GM23248 (cell line): ENCODE measurements at regions not wholly inside any gene's neighbourhood (a gene's known extent, or its start where the extent isn't known, plus 50 kb on each side); places are given as distances from the start of the nearest gene placed in this dataset.

Experiments
- DNase-seq: peaks from one replicate; pipeline ENCODE4 v3.0.0-alpha.2; 2015
- H2AFZ ChIP-seq: fragments of 200-600 bp; sonication (generic); 2 replicates; pipeline ENCODE4 v1.6.1; 2016; ENCODE audit warnings: antibody characterized with exemption
- H3F3A ChIP-seq: fragments of 200-600 bp; sonication (generic); 2 replicates; pipeline ENCODE4 v1.6.1; 2016; ENCODE audit warnings: mild to moderate bottlenecking, antibody characterized with exemption, mixed run types; ENCODE audit not compliant: insufficient read depth
- H3K27ac ChIP-seq: fragments of 200-600 bp; sonication (generic); 2 replicates; pipeline ENCODE4 v1.5.1; 2016; ENCODE audit warnings: mild to moderate bottlenecking
- H3K27me3 ChIP-seq: fragments of 200-600 bp; sonication (generic); replicated peaks from 2 replicates; pipeline ENCODE4 v1.6.1; 2016; ENCODE audit warnings: mild to moderate bottlenecking; ENCODE audit not compliant: insufficient read depth
- H3K36me3 ChIP-seq: fragments of 200-600 bp; sonication (generic); 2 replicates; pipeline ENCODE4 v1.6.1; 2016; ENCODE audit warnings: low read depth, mild to moderate bottlenecking
- H3K4me1 ChIP-seq: fragments of 200-600 bp; sonication (generic); 2 replicates; pipeline ENCODE4 v1.6.1; 2016; ENCODE audit warnings: mild to moderate bottlenecking; ENCODE audit not compliant: insufficient read depth
- H3K4me2 ChIP-seq: fragments of 200-600 bp; sonication (generic); one replicate; pipeline ENCODE4 v1.6.1; 2016; ENCODE audit warnings: mild to moderate bottlenecking; ENCODE audit not compliant: unreplicated experiment
- H3K4me3 ChIP-seq: fragments of 200-600 bp; sonication (generic); 2 replicates; pipeline ENCODE4 v1.5.1; 2016; ENCODE audit warnings: mild to moderate bottlenecking
- H3K79me2 ChIP-seq: fragments of 200-600 bp; sonication (generic); 2 replicates; pipeline ENCODE4 v1.6.1; 2016; ENCODE audit warnings: mild to moderate bottlenecking; ENCODE audit not compliant: insufficient read depth
- H3K9ac ChIP-seq: fragments of 200-600 bp; sonication (generic); 2 replicates; pipeline ENCODE4 v1.6.1; 2016; ENCODE audit warnings: mild to moderate bottlenecking
- H3K9me2 ChIP-seq: fragments of 200-600 bp; sonication (generic); 2 replicates; pipeline ENCODE4 v1.6.1; 2016; ENCODE audit warnings: mixed run types, mild to moderate bottlenecking, moderate library complexity; ENCODE audit not compliant: insufficient read depth
- H3K9me3 ChIP-seq: fragments of 200-600 bp; sonication (generic); one replicate; pipeline ENCODE4 v1.6.1; 2017; ENCODE audit warnings: low read depth
- H4K20me1 ChIP-seq: fragments of 200-600 bp; sonication (generic); 2 replicates; pipeline ENCODE4 v1.6.0; 2016; ENCODE audit not compliant: insufficient read depth
- EZH2 ChIP-seq: fragments of 200-600 bp; sonication (generic); IDR thresholded peaks from 2 replicates; pipeline ENCODE4 v1.6.1; 2018; ENCODE audit warnings: antibody characterized with exemption, mild to moderate bottlenecking; ENCODE audit not compliant: insufficient read depth, poor library complexity, severe bottlenecking
- EZH2phosphoT487 ChIP-seq: fragments of 200-600 bp; sonication (generic); IDR thresholded peaks from 2 replicates; pipeline ENCODE4 v1.6.1; 2018; ENCODE audit warnings: antibody characterized with exemption, moderate library complexity, mild to moderate bottlenecking, low read depth; ENCODE audit not compliant: insufficient read depth
- WGBS, 2 experiments: methylation state at CpG; one replicate each; pipeline ENCODE4 v1.1.6; 2015 to 2017; ENCODE audit warnings: low lambda C conversion rate in 2 of 2, low coverage in 1 of 2; ENCODE audit errors: missing lambda C conversion rate in 2 of 2; 5-methylcytosine and 5-hydroxymethylcytosine counted together
- in situ Hi-C: fragments of 300-500 bp; cut with MboI; formaldehyde crosslinking; loops from 2 replicates; pipeline ENCODE4 v1.15.0; 2020

DNA sequence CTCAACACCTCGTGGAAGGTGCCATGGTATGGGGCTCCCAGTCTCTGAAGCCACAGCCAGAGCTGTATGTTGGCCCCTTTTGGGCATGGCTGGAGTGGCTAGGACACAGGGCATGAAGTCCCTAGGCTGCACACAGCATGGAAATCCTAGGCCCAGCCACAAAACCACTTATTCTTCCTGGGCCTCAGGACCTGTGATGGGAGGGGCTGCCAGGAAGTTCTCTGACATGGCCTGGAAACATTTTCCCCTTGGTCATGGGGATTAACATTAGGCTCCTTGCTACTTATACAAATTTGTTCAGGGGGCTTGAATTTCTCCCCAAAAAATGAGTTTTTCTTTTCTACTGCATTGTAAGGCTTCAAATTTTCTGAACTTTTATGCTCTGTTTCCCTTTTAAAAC is 2091.2 kb upstream of the ACO1 start:
- in situ Hi-C loops = no loop called here
- TF ChIP-seq EZH2phosphoT487 = no peak
- TF ChIP-seq EZH2 = no peak
- Histone ChIP-seq H4K20me1 (no peaks in the 10 kb centered on the region), H3K4me2 (no peak overlapping the region), H3F3A (no peaks in the 10 kb centered on the region), H3K27ac (no peak overlapping the region), H3K36me3 (no peaks in the 10 kb centered on the region), H3K9ac (no peak overlapping the region), H2AFZ (no peak overlapping the region), H3K9me2 (no peaks in the 10 kb centered on the region), H3K9me3 (no peaks in the 10 kb centered on the region), H3K4me3 (no peak overlapping the region), H3K4me1 (no peaks in the 10 kb centered on the region), H3K79me2 (no peaks in the 10 kb centered on the region), H3K27me3 (no peaks in the 10 kb centered on the region)
- no peak for DNase-seq
- WGBS, 2 experiments = 8 to 9% methylated on average over 1 of the region's 1 CpG

DNA sequence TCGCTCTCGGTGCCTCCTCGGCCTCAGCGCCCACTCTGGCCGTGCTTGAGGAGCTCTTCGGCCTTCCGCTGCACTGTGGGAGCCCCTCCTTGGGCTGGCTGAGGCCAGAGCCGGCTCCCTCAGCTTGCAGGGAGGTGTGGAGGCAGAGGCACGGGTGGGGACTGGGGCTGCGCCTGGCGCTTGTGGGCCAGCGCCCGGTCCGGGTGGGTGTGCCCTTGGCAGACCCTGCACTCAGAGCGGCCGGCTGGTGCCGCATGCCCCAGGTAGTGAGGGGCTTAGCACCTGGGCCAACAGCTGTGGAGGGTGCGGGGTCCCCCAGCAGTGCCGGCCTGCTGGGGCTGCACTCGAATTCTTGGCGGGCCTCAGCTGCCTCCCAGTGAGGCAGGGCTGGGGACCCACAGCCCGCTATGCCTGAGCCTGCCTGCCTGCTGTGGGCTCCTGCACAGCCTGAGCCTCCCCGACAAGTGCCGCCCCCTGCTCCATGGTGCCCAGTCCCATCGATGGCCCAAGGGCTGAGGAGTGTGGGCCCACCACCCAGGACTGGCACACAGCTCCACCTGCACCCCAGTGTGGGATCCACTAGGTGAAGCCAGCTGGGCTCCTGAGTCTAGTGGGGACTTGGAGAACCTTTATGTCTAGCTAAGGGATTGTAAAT is 2085.2 kb upstream of the ACO1 start:
- in situ Hi-C loops = no loop called here
- no peaks in the 10 kb centered on the region for H3K9me2 ChIP-seq
- 53 to 69% methylated on average over 18 to 24 of the region's 25 CpGs for WGBS, 2 experiments

DNA sequence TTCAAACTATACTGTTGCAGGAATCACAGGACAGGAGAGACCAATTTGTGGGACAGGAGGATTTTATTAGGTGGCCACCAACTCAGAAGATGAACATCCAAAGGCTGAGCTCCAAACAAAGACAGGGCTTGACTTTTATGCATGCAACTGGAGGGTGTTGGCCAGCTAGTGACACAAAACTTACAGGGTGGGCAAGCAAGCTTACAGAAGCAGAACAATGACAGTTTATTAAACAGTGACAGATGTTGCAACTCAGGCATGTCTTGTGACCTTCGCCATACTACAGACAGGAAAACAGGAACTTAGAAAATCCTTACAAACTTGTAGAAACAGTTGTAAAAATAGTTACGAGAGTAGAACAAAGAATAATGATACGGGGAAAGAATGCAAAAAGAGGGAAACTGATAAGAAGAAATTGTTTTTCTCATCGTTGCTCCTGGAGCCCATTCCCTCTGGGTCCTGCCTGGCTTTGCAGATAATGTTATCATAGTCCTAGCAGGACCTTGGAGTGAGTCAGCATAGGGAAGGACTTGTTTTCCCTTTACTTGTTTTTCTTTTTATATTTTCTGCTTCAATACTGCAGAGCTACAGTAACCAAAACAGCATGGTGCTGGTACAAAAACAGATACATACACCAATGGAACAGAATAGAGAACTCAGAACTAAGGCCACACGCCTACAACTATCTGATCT is 2083.0 kb upstream of the ACO1 start:
- in situ Hi-C loops = no loop called here
- DNase-seq = no peak
- Histone ChIP-seq H3K9me2 (no peaks in the 10 kb centered on the region), H3K36me3 (no peaks in the 10 kb centered on the region), H3K79me2 (no peaks in the 10 kb centered on the region), H4K20me1 (no peaks in the 10 kb centered on the region), H3K9ac (no peak overlapping the region), H2AFZ (no peak overlapping the region), H3K27me3 (no peaks in the 10 kb centered on the region), H3K4me1 (no peaks in the 10 kb centered on the region), H3K4me2 (no peak overlapping the region), H3K4me3 (no peak overlapping the region), H3K9me3 (no peaks in the 10 kb centered on the region), H3K27ac (no peak overlapping the region), H3F3A (no peaks in the 10 kb centered on the region)
- WGBS, 2 experiments = 13 to 18% methylated on average over 5 of the region's 5 CpGs
- TF ChIP-seq EZH2phosphoT487 (no peak), EZH2 (no peak)

More for the DNA sequence above, 2085.2 kb upstream of the ACO1 start:
- Histone ChIP-seq H3K4me1 (no peaks in the 10 kb centered on the region), H3K27me3 (no peaks in the 10 kb centered on the region), H3K36me3 (no peaks in the 10 kb centered on the region), H3K4me3 (no peak overlapping the region), H4K20me1 (no peaks in the 10 kb centered on the region), H3K27ac (no peak overlapping the region), H3K9me3 (no peaks in the 10 kb centered on the region), H3K9ac (no peak overlapping the region), H2AFZ (no peak overlapping the region), H3K79me2 (no peaks in the 10 kb centered on the region), H3F3A (no peaks in the 10 kb centered on the region), H3K4me2 (no peak overlapping the region)
- TF ChIP-seq EZH2 (no peak), EZH2phosphoT487 (no peak)
- DNase-seq = no peak

DNA sequence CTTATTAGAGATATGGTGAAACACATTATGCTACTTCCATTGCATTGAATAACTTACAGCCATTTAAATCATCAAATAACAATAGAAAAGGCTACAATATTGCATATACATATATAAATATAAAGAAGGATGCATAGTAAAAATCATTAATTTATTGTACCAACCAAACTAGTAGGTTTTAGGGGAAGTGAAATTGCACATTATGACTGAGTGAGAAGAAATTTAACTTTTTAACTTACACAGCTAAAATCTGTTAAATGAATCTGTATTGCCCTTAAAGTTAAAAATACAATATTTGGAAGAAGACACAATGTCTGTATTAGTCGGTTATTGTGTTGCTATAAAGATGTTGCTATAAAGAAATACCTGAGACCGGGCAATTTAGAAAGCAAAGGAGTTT is 2073.7 kb upstream of the ACO1 start:
- Histone ChIP-seq H3K9me2 (no peaks in the 10 kb centered on the region), H3K4me2 (no peak overlapping the region), H3K9ac (no peak overlapping the region), H3K27me3 (no peaks in the 10 kb centered on the region), H2AFZ (no peak overlapping the region), H3K4me1 (no peaks in the 10 kb centered on the region), H3K36me3 (no peaks in the 10 kb centered on the region), H3K4me3 (no peak overlapping the region), H3K9me3 (no peaks in the 10 kb centered on the region), H3F3A (no peaks in the 10 kb centered on the region), H4K20me1 (no peaks in the 10 kb centered on the region), H3K79me2 (no peaks in the 10 kb centered on the region), H3K27ac (no peak overlapping the region)
- in situ Hi-C loops = no loop called here
- no peak for TF ChIP-seq EZH2phosphoT487
- no peak for TF ChIP-seq EZH2
- DNase-seq = no peak
- 25 to 28% methylated on average over 2 of the region's 2 CpGs for WGBS, 2 experiments
